ENCODE measurements at regions not wholly inside any gene's neighbourhood (a gene's known extent, or its start where the extent isn't known, plus 50 kb on each side); places are given as distances from the start of the nearest gene placed in this dataset.

- DNase-seq, result no peak
Measured at GRCh38 chr13:50697746-50698539, 145.5 kb downstream of the DLEU7 start.

- peak; percentile 33 for DNase-seq
Measured at GRCh38 chr13:50699874-50700663, 143.4 kb downstream of the DLEU7 start.

- DNase-seq, result no peak
Measured at GRCh38 chr13:50700664-50701305, 142.7 kb downstream of the DLEU7 start.

- peak; percentile 6 for DNase-seq
Measured at GRCh38 chr13:50701469-50701868, 142.0 kb downstream of the DLEU7 start.

- DNase-seq, result no peak
Measured at GRCh38 chr13:50706505-50706904, 137.0 kb downstream of the DLEU7 start.

GRCh38 chr13:50707628-50708027 is 135.9 kb downstream of the DLEU7 start:
- DNase-seq, result peak; percentile 51

GRCh38 chr13:50708461-50708860 is 135.0 kb downstream of the DLEU7 start:
- peak; percentile 51 for DNase-seq

GRCh38 chr13:50709058-50709457 is 134.4 kb downstream of the DLEU7 start:
- no peak for DNase-seq

- DNase-seq, result no peak
Measured at GRCh38 chr13:50711131-50711815, 132.2 kb downstream of the DLEU7 start.

GRCh38 chr13:50711996-50712395 is 131.5 kb downstream of the DLEU7 start:
- DNase-seq, result no peak

GRCh38 chr13:50712456-50712855 is 131.0 kb downstream of the DLEU7 start:
- no peak for DNase-seq

- no peak for DNase-seq
Measured at GRCh38 chr13:50712881-50713280, 130.6 kb downstream of the DLEU7 start.

GRCh38 chr13:50713523-50714248 is 129.8 kb downstream of the DLEU7 start:
- DNase-seq, result peak; percentile 89

GRCh38 chr13:50714891-50715290 is 128.6 kb downstream of the DLEU7 start:
- no peak for DNase-seq

- DNase-seq, result no peak
Measured at GRCh38 chr13:50715402-50716146, 127.9 kb downstream of the DLEU7 start.

- no peak for DNase-seq
Measured at GRCh38 chr13:50720861-50721671, 122.4 kb downstream of the DLEU7 start.

- no peak for DNase-seq
Measured at GRCh38 chr13:50721672-50721992, 121.9 kb downstream of the DLEU7 start.

GRCh38 chr13:50722440-50723125 is 120.9 kb downstream of the DLEU7 start:
- DNase-seq, result no peak

- DNase-seq, result no peak
Measured at GRCh38 chr13:50724438-50724837, 119.1 kb downstream of the DLEU7 start.

GRCh38 chr13:50724913-50725312 is 118.6 kb downstream of the DLEU7 start:
- DNase-seq, result no peak
